NB4 (cell line): ENCODE measurements at regions not wholly inside any gene's neighbourhood (a gene's known extent, or its start where the extent isn't known, plus 50 kb on each side); places are given as distances from the start of the nearest gene placed in this dataset.

Experiments
- DNase-seq: peaks from one replicate; pipeline ENCODE4 v3.0.0; 2010; ENCODE audit warnings: low read depth
- H3K4me3 ChIP-seq: one replicate; pipeline ENCODE4 v1.5.1; 2011; ENCODE audit warnings: mild to moderate bottlenecking, low read depth, low read length, moderate library complexity
- CTCF ChIP-seq: IDR thresholded peaks from one replicate; pipeline ENCODE4 v1.5.1; 2012; ENCODE audit warnings: low read depth, low read length
- MAX ChIP-seq: IDR thresholded peaks from 2 replicates; pipeline ENCODE4 v1.6.1; 2011; ENCODE audit warnings: low read depth, low read length
- MYC ChIP-seq: IDR thresholded peaks from 2 replicates; pipeline ENCODE4 v1.6.1; 2011; ENCODE audit warnings: low read depth, low read length
- POLR2A ChIP-seq: IDR thresholded peaks from 2 replicates; pipeline ENCODE4 v1.6.1; 2011; ENCODE audit warnings: mild to moderate bottlenecking; ENCODE audit not compliant: insufficient read length; ENCODE audit errors: extremely low read depth

GRCh38 chr13:73366241-73366640 lies 307.4 kb downstream of the KLF5 start:
- H3K4me3 ChIP-seq: no peak overlapping the region
- DNase-seq: no peak
- TF ChIP-seq MAX (no peak), POLR2A (no peak), CTCF (no peak), MYC (no peak)

GRCh38 chr13:73365681-73366080 lies 306.9 kb downstream of the KLF5 start:
- TF ChIP-seq CTCF (no peak), POLR2A (no peak), MYC (no peak), MAX (no peak)
- no peak overlapping the region for H3K4me3 ChIP-seq
- DNase-seq: no peak

- no peak for DNase-seq
These were observed 306.4 kb downstream of the KLF5 start for GRCh38 chr13:73365252-73365651.

GRCh38 chr13:73364736-73365135 lies 305.9 kb downstream of the KLF5 start:
- TF ChIP-seq CTCF (no peak), MAX (no peak), POLR2A (no peak), MYC (no peak)
- DNase-seq: no peak
- no peak overlapping the region for H3K4me3 ChIP-seq

More at GRCh38 chr13:73365252-73365651, 306.4 kb downstream of the KLF5 start:
- no peak overlapping the region for H3K4me3 ChIP-seq
- no peak for TF ChIP-seq POLR2A
- TF ChIP-seq MYC: no peak
- no peak for TF ChIP-seq CTCF
- no peak for TF ChIP-seq MAX

- DNase-seq: no peak
- no peak overlapping the region for H3K4me3 ChIP-seq
- TF ChIP-seq MAX (no peak), POLR2A (no peak), CTCF (no peak), MYC (no peak)
These were observed 299.8 kb downstream of the KLF5 start for GRCh38 chr13:73358606-73359095.

GRCh38 chr13:73355134-73355533 lies 296.3 kb downstream of the KLF5 start:
- no peak for DNase-seq
- H3K4me3 ChIP-seq: no peak overlapping the region
- TF ChIP-seq POLR2A (no peak), MYC (no peak), MAX (no peak), CTCF (no peak)
